Suprapubic skin (tissue), 4 donors: ENCODE measurements at regions not wholly inside any gene's neighbourhood (a gene's known extent, or its start where the extent isn't known, plus 50 kb on each side); places are given as distances from the start of the nearest gene placed in this dataset.

Experiments used
- DNase-seq, 2 donors: peaks; one replicate each; pipeline ENCODE4 v3.0.0-alpha.2; 2019; ENCODE audit warnings: low spot score in 2 of 2
- H3K27ac ChIP-seq: fragments of 200-600 bp; sonication (generic); one replicate; pipeline ENCODE4 v1.5.1; 2019
- H3K27me3 ChIP-seq: fragments of 200-600 bp; sonication (generic); one replicate; pipeline ENCODE4 v1.5.1; 2019
- H3K36me3 ChIP-seq: fragments of 200-600 bp; sonication (generic); one replicate; pipeline ENCODE4 v1.5.1; 2019
- H3K4me1 ChIP-seq: fragments of 200-600 bp; sonication (generic); one replicate; pipeline ENCODE4 v1.5.1; 2019
- H3K4me3 ChIP-seq: fragments of 200-600 bp; sonication (generic); one replicate; pipeline ENCODE4 v1.5.1; 2019; ENCODE audit warnings: mild to moderate bottlenecking
- H3K9me3 ChIP-seq: fragments of 200-600 bp; sonication (generic); one replicate; pipeline ENCODE4 v1.5.1; 2019
- CTCF ChIP-seq, 2 donors: fragments of 200-600 bp in 1 of 2; fragments of 450-650 bp in 1 of 2; sonication (generic) in 1 of 2; IDR thresholded peaks; one replicate each; pipeline ENCODE4 v1.5.1; 2016 to 2019; ENCODE audit warnings: antibody characterized with exemption in 2 of 2, mild to moderate bottlenecking in 1 of 2, moderate library complexity in 1 of 2
- EP300 ChIP-seq: sonication (generic); formaldehyde crosslinking; IDR thresholded peaks from one replicate; pipeline ENCODE4 v1.6.1; 2017; ENCODE audit warnings: antibody characterized with exemption
- POLR2A ChIP-seq, 2 donors: fragments of 450-650 bp; IDR thresholded peaks; one replicate each; pipeline ENCODE4 v1.6.1; 2017; ENCODE audit warnings: antibody characterized with exemption in 2 of 2, mild to moderate bottlenecking in 2 of 2, moderate library complexity in 2 of 2
- POLR2AphosphoS5 ChIP-seq, 3 donors: sonication (generic); formaldehyde crosslinking; IDR thresholded peaks; one replicate each; pipeline ENCODE4 v1.6.1; 2017; ENCODE audit warnings: antibody characterized with exemption in 3 of 3
- WGBS: methylation state at CpG from one replicate; pipeline ENCODE4 v1.1.5; 2018; 5-methylcytosine and 5-hydroxymethylcytosine counted together

GRCh38 chr10:109178591-109178990, 744.7 kb downstream of the XPNPEP1 start:
- Histone ChIP-seq H3K27me3 (no peaks in the 10 kb centered on the region), H3K4me1 (no peaks in the 10 kb centered on the region), H3K27ac (no peak overlapping the region), H3K36me3 (no peaks in the 10 kb centered on the region), H3K4me3 (no peak overlapping the region), H3K9me3 (no peaks in the 10 kb centered on the region)
- no peak for TF ChIP-seq POLR2AphosphoS5 (IDR thresholded peaks at IDR 0.05)
- TF ChIP-seq CTCF (IDR thresholded peaks at IDR 0.05) = no peak
- TF ChIP-seq POLR2A (IDR thresholded peaks at IDR 0.05) = no peak
- TF ChIP-seq EP300 = no peak
- WGBS = 43% methylated on average over 1 of the region's 1 CpG
- DNase-seq = no peak

- Histone ChIP-seq H3K27ac (no peak overlapping the region), H3K36me3 (no peaks in the 10 kb centered on the region), H3K27me3 (no peaks in the 10 kb centered on the region), H3K4me1 (no peaks in the 10 kb centered on the region), H3K9me3 (no peaks in the 10 kb centered on the region), H3K4me3 (no peak overlapping the region)
- DNase-seq = no peak
- WGBS = 46% methylated on average over 2 of the region's 2 CpGs
- TF ChIP-seq POLR2A (IDR thresholded peaks at IDR 0.05) = no peak
- TF ChIP-seq EP300 = no peak
- TF ChIP-seq CTCF (IDR thresholded peaks at IDR 0.05) = no peak
- TF ChIP-seq POLR2AphosphoS5 (IDR thresholded peaks at IDR 0.05) = no peak
Measured at GRCh38 chr10:109174526-109174925, 748.8 kb downstream of the XPNPEP1 start.

- no peak overlapping the region for H3K4me3 ChIP-seq
- H3K9me3 ChIP-seq = no peaks in the 10 kb centered on the region
- no peaks in the 10 kb centered on the region for H3K27me3 ChIP-seq
- H3K27ac ChIP-seq = no peak overlapping the region
- no peak for DNase-seq
- 11% methylated on average over 2 of the region's 2 CpGs for WGBS
- TF ChIP-seq CTCF (IDR thresholded peaks at IDR 0.05) = no peak
- TF ChIP-seq EP300 = no peak
- no peak for TF ChIP-seq POLR2A (IDR thresholded peaks at IDR 0.05)
- no peak for TF ChIP-seq POLR2AphosphoS5 (IDR thresholded peaks at IDR 0.05)
- no peaks in the 10 kb centered on the region for H3K36me3 ChIP-seq
- H3K4me1 ChIP-seq = no peaks in the 10 kb centered on the region
Measured at GRCh38 chr10:109173937-109174336, 749.4 kb downstream of the XPNPEP1 start.

GRCh38 chr10:109173121-109173520, 750.2 kb downstream of the XPNPEP1 start:
- DNase-seq = no peak
- H3K9me3 ChIP-seq = no peaks in the 10 kb centered on the region
- no peaks in the 10 kb centered on the region for H3K36me3 ChIP-seq
- no peak for TF ChIP-seq EP300
- no peak for TF ChIP-seq POLR2AphosphoS5 (IDR thresholded peaks at IDR 0.05)
- TF ChIP-seq POLR2A (IDR thresholded peaks at IDR 0.05) = no peak
- TF ChIP-seq CTCF (IDR thresholded peaks at IDR 0.05) = no peak
- no peaks in the 10 kb centered on the region for H3K27me3 ChIP-seq
- no peak overlapping the region for H3K4me3 ChIP-seq
- H3K4me1 ChIP-seq = no peaks in the 10 kb centered on the region
- no peak overlapping the region for H3K27ac ChIP-seq
- WGBS = 21% methylated on average over 2 of the region's 2 CpGs

- no peak for DNase-seq
- no peak overlapping the region for H3K4me3 ChIP-seq
- no peaks in the 10 kb centered on the region for H3K36me3 ChIP-seq
- no peaks in the 10 kb centered on the region for H3K27me3 ChIP-seq
- no peaks in the 10 kb centered on the region for H3K9me3 ChIP-seq
- no peak for TF ChIP-seq EP300
- no peak for TF ChIP-seq POLR2A (IDR thresholded peaks at IDR 0.05)
- TF ChIP-seq POLR2AphosphoS5 (IDR thresholded peaks at IDR 0.05) = no peak
- no peak for TF ChIP-seq CTCF (IDR thresholded peaks at IDR 0.05)
- no peaks in the 10 kb centered on the region for H3K4me1 ChIP-seq
- no peak overlapping the region for H3K27ac ChIP-seq
Measured at GRCh38 chr10:109166935-109167334, 756.4 kb downstream of the XPNPEP1 start.
